ENCODE measurements at regions not wholly inside any gene's neighbourhood (a gene's known extent, or its start where the extent isn't known, plus 50 kb on each side); places are given as distances from the start of the nearest gene placed in this dataset.

GRCh38 chr15:53462651-53463050, 296.8 kb downstream of the WDR72 start:
- Histone ChIP-seq H3K79me1 (ENCODE audit: insufficient read depth, low read depth, low read length, poor library complexity, severe bottlenecking) (no peaks in the 10 kb centered on the region), H3K27ac (ENCODE audit: insufficient read length, low read depth, low read length) (no peak overlapping the region), H4K20me1 (ENCODE audit: control insufficient read depth, insufficient read depth, insufficient read length) (no peaks in the 10 kb centered on the region), H3K14ac (ENCODE audit: insufficient read depth, low read length) (no peak overlapping the region), H3K4ac (ENCODE audit: low read depth, low read length) (no peak overlapping the region), H3K27me3 (ENCODE audit: insufficient read depth, low read length) (no peaks in the 10 kb centered on the region), H4K5ac (ENCODE audit: insufficient read length, low read depth, low read length) (no peak overlapping the region), H3T11ph (ENCODE audit: low read length) (no peak overlapping the region), H3K18ac (ENCODE audit: insufficient read length, low read depth, low read length) (no peak overlapping the region), H4K8ac (replicated peaks; ENCODE audit: insufficient read length, low read depth, low read length) (no peak overlapping the region), H3K23ac (ENCODE audit: insufficient read length, low read depth, low read length) (no peak overlapping the region), H3K79me2 (ENCODE audit: insufficient read depth, low read length) (no peaks in the 10 kb centered on the region), H3K4me1 (ENCODE audit: insufficient read depth, low read length) (no peaks in the 10 kb centered on the region), H3K56ac (ENCODE audit: insufficient read length, low read depth, low read length) (no peak overlapping the region), H2AK5ac (ENCODE audit: insufficient read length, low read length) (no peak overlapping the region), H3K9ac (ENCODE audit: extremely low read depth, insufficient read length, low read length) (no peak overlapping the region), H2BK120ac (ENCODE audit: low read depth, low read length, poor library complexity, severe bottlenecking) (no peak overlapping the region), H3K4me2 (ENCODE audit: insufficient read depth, insufficient read length, low read length) (no peak overlapping the region), H2BK20ac (ENCODE audit: low read depth, low read length, poor library complexity, severe bottlenecking) (no peak overlapping the region), H3K9me3 (ENCODE audit: control insufficient read depth, low read depth, low read length) (no peaks in the 10 kb centered on the region), H3K23me2 (ENCODE audit: insufficient read length, low read depth, low read length, poor library complexity, severe bottlenecking) (no peaks in the 10 kb centered on the region), H2BK15ac (ENCODE audit: low read depth, low read length) (no peak overlapping the region), H2AFZ (ENCODE audit: low read length) (no peak overlapping the region), H2BK12ac (ENCODE audit: insufficient read length, low read depth, low read length) (no peak overlapping the region), H2BK5ac (ENCODE audit: insufficient read length, low read length) (no peak overlapping the region), H4K91ac (ENCODE audit: insufficient read length, low read depth, low read length) (no peak overlapping the region)
- no CpG with 5 or more reads among the region's 2 CpGs for WGBS (ENCODE audit: extremely low coverage, insufficient read length, low lambda C conversion rate)
- no peaks in the 10 kb centered on the region for H3K36me3 Mint-ChIP-seq (ENCODE audit: insufficient read depth in 1 of 3, low read depth in 3 of 3)
- H3K9me3 Mint-ChIP-seq, result no peaks in the 10 kb centered on the region
- H3K27me3 Mint-ChIP-seq (ENCODE audit: low read depth), result no peaks in the 10 kb centered on the region; the same call in 1 of the 2 replicates
- no peak for DNase-seq
- peaks cover 7% of the 10 kb centered on the region in 2 experiments for H3K4me1 Mint-ChIP-seq
- no peak for TF ChIP-seq CTCF (conservative IDR thresholded peaks at IDR 0.05)
- no peak overlapping the region for H3K27ac Mint-ChIP-seq
- no peak overlapping the region for H3K4me3 Mint-ChIP-seq
